A549 (cell line): ENCODE measurements at regions not wholly inside any gene's neighbourhood (a gene's known extent, or its start where the extent isn't known, plus 50 kb on each side); places are given as distances from the start of the nearest gene placed in this dataset.

ENCODE experiments used
- CHD4 ChIP-seq: fragments of 200-600 bp; sonication (generic); IDR thresholded peaks from 2 replicates; pipeline ENCODE4 v1.6.1; 2016; ENCODE audit warnings: antibody characterized with exemption, mild to moderate bottlenecking, borderline replicate concordance
- ESRRA ChIP-seq: fragments of 150-350 bp; IDR thresholded peaks from 2 replicates; pipeline ENCODE4 v1.6.1; 2014; ENCODE audit warnings: mild to moderate bottlenecking, low read length, borderline replicate concordance
- MAZ ChIP-seq: fragments of 150-350 bp; IDR thresholded peaks from 2 replicates; pipeline ENCODE4 v1.6.1; 2014; ENCODE audit warnings: antibody characterized with exemption, low read depth, low read length, borderline replicate concordance
- POLR2A ChIP-seq: IDR thresholded peaks from 2 replicates; pipeline ENCODE4 v1.6.1; 2012; ENCODE audit warnings: mild to moderate bottlenecking, low read length
- RAD21 ChIP-seq, 2 experiments: fragments of >200 bp in 1 of 2; sonication (Bioruptor Twin) in 1 of 2; formaldehyde crosslinking in 1 of 2; IDR thresholded peaks in 1 of 2; conservative IDR thresholded peaks in 1 of 2; 2 replicates in 1 of 2; 3 replicates in 1 of 2; pipeline ENCODE4 v1.6.1; 2012 to 2018; ENCODE audit warnings: inconsistent platforms in 1 of 2
- SREBF2 ChIP-seq: fragments of 450-650 bp; IDR thresholded peaks from 2 replicates; pipeline ENCODE4 v1.6.1; 2014; ENCODE audit warnings: mild to moderate bottlenecking, moderate library complexity
- TF ChIP-seq, protein P1 (sequence below): fragments of >200 bp; sonication (Bioruptor Twin); formaldehyde crosslinking; IDR thresholded peaks from 3 replicates; pipeline ENCODE4 v1.5.1; 2016
- TF ChIP-seq, protein P2 (sequence below): fragments of 200-600 bp; sonication (generic); IDR thresholded peaks from 2 replicates; pipeline ENCODE4 v1.6.1; 2016; ENCODE audit warnings: antibody characterized with exemption, mild to moderate bottlenecking, moderate library complexity
- TF ChIP-seq, protein P3 (sequence below): IDR thresholded peaks from 2 replicates; pipeline ENCODE4 v1.6.1; 2012
- TF ChIP-seq, protein P4 (sequence below): fragments of 450-650 bp; IDR thresholded peaks from 2 replicates; pipeline ENCODE4 v1.6.1; 2014; ENCODE audit warnings: antibody characterized with exemption

DNA sequence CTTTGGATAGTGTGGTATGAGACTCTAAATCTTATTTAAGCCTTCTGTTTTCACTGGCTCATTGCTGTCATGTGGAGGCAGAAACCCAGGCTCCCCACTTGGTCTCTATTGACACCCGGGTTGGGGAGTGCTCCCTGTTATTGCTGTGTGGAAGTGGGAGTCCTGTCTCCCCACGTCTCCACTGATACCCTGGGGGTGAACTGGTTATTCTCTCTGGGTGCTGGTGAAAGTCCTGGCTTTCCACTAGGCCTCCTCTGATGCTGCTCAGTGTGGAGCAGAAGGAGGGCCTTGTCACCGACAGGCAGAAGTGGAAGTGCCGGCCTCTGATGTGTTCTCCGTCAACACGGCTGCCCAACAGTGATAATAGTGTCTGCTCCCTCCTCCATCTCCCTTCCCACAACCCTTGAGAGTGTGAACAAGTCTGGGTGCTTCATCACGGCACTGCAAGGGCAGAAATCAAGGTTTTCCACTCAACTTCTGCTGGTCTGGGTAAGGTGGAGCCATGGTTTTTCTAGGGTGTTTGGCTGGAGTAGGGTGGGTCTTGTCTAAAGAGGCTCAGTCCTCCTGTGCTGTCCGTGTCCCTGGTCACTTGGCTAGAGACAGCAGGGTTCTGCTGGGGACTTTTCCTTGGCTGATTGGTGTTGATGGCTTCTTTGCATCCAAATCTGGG, 240.7 kb upstream of the B3GAT1 start:
- TF ChIP-seq POLR2A = no peak
- TF ChIP-seq, protein P1, sequence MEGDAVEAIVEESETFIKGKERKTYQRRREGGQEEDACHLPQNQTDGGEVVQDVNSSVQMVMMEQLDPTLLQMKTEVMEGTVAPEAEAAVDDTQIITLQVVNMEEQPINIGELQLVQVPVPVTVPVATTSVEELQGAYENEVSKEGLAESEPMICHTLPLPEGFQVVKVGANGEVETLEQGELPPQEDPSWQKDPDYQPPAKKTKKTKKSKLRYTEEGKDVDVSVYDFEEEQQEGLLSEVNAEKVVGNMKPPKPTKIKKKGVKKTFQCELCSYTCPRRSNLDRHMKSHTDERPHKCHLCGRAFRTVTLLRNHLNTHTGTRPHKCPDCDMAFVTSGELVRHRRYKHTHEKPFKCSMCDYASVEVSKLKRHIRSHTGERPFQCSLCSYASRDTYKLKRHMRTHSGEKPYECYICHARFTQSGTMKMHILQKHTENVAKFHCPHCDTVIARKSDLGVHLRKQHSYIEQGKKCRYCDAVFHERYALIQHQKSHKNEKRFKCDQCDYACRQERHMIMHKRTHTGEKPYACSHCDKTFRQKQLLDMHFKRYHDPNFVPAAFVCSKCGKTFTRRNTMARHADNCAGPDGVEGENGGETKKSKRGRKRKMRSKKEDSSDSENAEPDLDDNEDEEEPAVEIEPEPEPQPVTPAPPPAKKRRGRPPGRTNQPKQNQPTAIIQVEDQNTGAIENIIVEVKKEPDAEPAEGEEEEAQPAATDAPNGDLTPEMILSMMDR = no peak
- no peak for TF ChIP-seq ESRRA
- no peak for TF ChIP-seq RAD21 (conservative IDR thresholded peaks at IDR 0.05 in 1 of 2, IDR thresholded peaks at IDR 0.05 in 1 of 2)
- no peak for TF ChIP-seq MAZ
- TF ChIP-seq, protein P2, sequence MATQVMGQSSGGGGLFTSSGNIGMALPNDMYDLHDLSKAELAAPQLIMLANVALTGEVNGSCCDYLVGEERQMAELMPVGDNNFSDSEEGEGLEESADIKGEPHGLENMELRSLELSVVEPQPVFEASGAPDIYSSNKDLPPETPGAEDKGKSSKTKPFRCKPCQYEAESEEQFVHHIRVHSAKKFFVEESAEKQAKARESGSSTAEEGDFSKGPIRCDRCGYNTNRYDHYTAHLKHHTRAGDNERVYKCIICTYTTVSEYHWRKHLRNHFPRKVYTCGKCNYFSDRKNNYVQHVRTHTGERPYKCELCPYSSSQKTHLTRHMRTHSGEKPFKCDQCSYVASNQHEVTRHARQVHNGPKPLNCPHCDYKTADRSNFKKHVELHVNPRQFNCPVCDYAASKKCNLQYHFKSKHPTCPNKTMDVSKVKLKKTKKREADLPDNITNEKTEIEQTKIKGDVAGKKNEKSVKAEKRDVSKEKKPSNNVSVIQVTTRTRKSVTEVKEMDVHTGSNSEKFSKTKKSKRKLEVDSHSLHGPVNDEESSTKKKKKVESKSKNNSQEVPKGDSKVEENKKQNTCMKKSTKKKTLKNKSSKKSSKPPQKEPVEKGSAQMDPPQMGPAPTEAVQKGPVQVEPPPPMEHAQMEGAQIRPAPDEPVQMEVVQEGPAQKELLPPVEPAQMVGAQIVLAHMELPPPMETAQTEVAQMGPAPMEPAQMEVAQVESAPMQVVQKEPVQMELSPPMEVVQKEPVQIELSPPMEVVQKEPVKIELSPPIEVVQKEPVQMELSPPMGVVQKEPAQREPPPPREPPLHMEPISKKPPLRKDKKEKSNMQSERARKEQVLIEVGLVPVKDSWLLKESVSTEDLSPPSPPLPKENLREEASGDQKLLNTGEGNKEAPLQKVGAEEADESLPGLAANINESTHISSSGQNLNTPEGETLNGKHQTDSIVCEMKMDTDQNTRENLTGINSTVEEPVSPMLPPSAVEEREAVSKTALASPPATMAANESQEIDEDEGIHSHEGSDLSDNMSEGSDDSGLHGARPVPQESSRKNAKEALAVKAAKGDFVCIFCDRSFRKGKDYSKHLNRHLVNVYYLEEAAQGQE = no peak
- TF ChIP-seq, protein P3, sequence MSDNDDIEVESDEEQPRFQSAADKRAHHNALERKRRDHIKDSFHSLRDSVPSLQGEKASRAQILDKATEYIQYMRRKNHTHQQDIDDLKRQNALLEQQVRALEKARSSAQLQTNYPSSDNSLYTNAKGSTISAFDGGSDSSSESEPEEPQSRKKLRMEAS = no peak
- no peak for TF ChIP-seq SREBF2
- TF ChIP-seq CHD4 = no peak
- TF ChIP-seq, protein P4, sequence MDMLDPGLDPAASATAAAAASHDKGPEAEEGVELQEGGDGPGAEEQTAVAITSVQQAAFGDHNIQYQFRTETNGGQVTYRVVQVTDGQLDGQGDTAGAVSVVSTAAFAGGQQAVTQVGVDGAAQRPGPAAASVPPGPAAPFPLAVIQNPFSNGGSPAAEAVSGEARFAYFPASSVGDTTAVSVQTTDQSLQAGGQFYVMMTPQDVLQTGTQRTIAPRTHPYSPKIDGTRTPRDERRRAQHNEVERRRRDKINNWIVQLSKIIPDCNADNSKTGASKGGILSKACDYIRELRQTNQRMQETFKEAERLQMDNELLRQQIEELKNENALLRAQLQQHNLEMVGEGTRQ = no peak
